GM12878 (cell line): ENCODE measurements at regions not wholly inside any gene's neighbourhood (a gene's known extent, or its start where the extent isn't known, plus 50 kb on each side); places are given as distances from the start of the nearest gene placed in this dataset.

Experiments used
- ATAC-seq: fragments of 200-7000 bp; cut with Tn5 transposase; 3 replicates; pipeline ENCODE4 v1.9.1; 2020; ENCODE audit warnings: mild to moderate bottlenecking, moderate library complexity
- BruUV-seq: library from RNA; stranded (reverse); fragments of 400-500 nt; replicated peaks from 2 replicates; lab custom pipeline; 2021; lab: Mats Ljungman, UMichigan
- CTCF ChIA-PET: fragments of 300-600 bp; sonication (Branson Sonifier 250); formaldehyde crosslinking; extraction: SDS; loops from one replicate; lab custom pipeline; 2021; ENCODE audit warnings: inconsistent platforms; lab: Yijun Ruan, JAX
- POLR2A ChIA-PET: fragments of 350-600 bp; formaldehyde crosslinking; extraction: SDS; loops from one replicate; lab custom pipeline; 2021; ENCODE audit warnings: inconsistent platforms; lab: Charles Lee
- RAD21 ChIA-PET: fragments of 300-600 bp; sonication (Branson Sonifier 250); formaldehyde crosslinking; loops from one replicate; lab custom pipeline; 2023; ENCODE audit warnings: antibody characterized with exemption; ENCODE audit not compliant: unreplicated experiment; lab: Charles Lee
- SMC1A ChIA-PET: fragments of 300-600 bp; sonication (Branson Sonifier 250); formaldehyde crosslinking; loops from one replicate; lab custom pipeline; 2023; ENCODE audit not compliant: unreplicated experiment, uncharacterized antibody; lab: Charles Lee
- DNase-seq: peaks from one replicate; pipeline ENCODE4 v3.0.0-alpha.2; 2011; ENCODE audit warnings: low read depth, low spot score
- FAIRE-seq: peaks from 3 replicates; lab custom pipeline; 2011; peaks lifted over from hg19 to GRCh38; lab: Jason Lieb, UNC
- H2AFZ ChIP-seq: 2 replicates; pipeline ENCODE4 v1.6.0; 2011; ENCODE audit warnings: low read depth, low read length, control low read depth; ENCODE audit not compliant: control insufficient read depth
- H3K27ac ChIP-seq: 2 replicates; pipeline ENCODE4 v1.5.1; 2011; ENCODE audit warnings: control low read depth; ENCODE audit not compliant: control insufficient read depth, insufficient read depth
- H3K27me3 ChIP-seq, 2 experiments: replicated peaks in 1 of 2; 2 replicates each; pipeline versions ENCODE4 v1.6.0 to v1.6.1; 2011; ENCODE audit warnings: low read length in 1 of 2; ENCODE audit not compliant: control insufficient read depth in 2 of 2, insufficient read depth in 2 of 2
- H3K36me3 ChIP-seq, 2 experiments: 2 replicates each; pipeline ENCODE4 v1.5.1; 2011; ENCODE audit warnings: low read length in 1 of 2; ENCODE audit not compliant: control insufficient read depth in 2 of 2, insufficient read depth in 2 of 2
- H3K4me1 ChIP-seq: 2 replicates; pipeline ENCODE4 v1.6.1; 2011; ENCODE audit warnings: mild to moderate bottlenecking, low read length, moderate library complexity, mixed read lengths; ENCODE audit not compliant: control insufficient read depth, insufficient read depth
- H3K4me2 ChIP-seq: 2 replicates; pipeline ENCODE4 v1.6.0; 2011; ENCODE audit warnings: control low read depth; ENCODE audit not compliant: control insufficient read depth, insufficient read depth
- H3K4me3 ChIP-seq: fragments of 200-600 bp; sonication (generic); 2 replicates; pipeline ENCODE4 v1.5.1; 2016
- H3K79me2 ChIP-seq: 2 replicates; pipeline ENCODE4 v1.6.0; 2011; ENCODE audit warnings: low read length; ENCODE audit not compliant: control insufficient read depth, insufficient read depth
- H3K9ac ChIP-seq: 2 replicates; pipeline ENCODE4 v1.8.0; 2011; ENCODE audit warnings: low read length, control low read depth, mixed read lengths; ENCODE audit not compliant: control insufficient read depth, insufficient read depth
- H3K9me3 ChIP-seq: replicated peaks from 3 replicates; pipeline ENCODE4 v1.5.1; 2011; ENCODE audit warnings: mild to moderate bottlenecking, low read length; ENCODE audit not compliant: control insufficient read depth, insufficient read depth
- H4K20me1 ChIP-seq: 2 replicates; pipeline ENCODE4 v1.6.0; 2011; ENCODE audit not compliant: control insufficient read depth, insufficient read depth
- CTCF ChIP-seq, 3 experiments: IDR thresholded peaks in 2 of 3; conservative IDR thresholded peaks in 1 of 3; 2 replicates each; pipeline ENCODE4 v1.5.1; 2011; ENCODE audit warnings: low read depth in 3 of 3, low read length in 3 of 3, mild to moderate bottlenecking in 3 of 3, control low read depth in 2 of 3, moderate library complexity in 2 of 3, inconsistent platforms in 1 of 3, mixed read lengths in 1 of 3; ENCODE audit not compliant: control insufficient read depth in 2 of 3, insufficient read depth in 1 of 3; ENCODE audit errors: extremely low read depth in 1 of 3
- DPF2 ChIP-seq: fragments of 450-650 bp; IDR thresholded peaks from 2 replicates; pipeline ENCODE4 v1.6.1; 2017; ENCODE audit warnings: mild to moderate bottlenecking
- HCFC1 ChIP-seq: fragments of 150-350 bp; IDR thresholded peaks from 2 replicates; pipeline ENCODE4 v1.6.1; 2014; ENCODE audit warnings: low read length
- MAX ChIP-seq: IDR thresholded peaks from 2 replicates; pipeline ENCODE4 v1.6.1; 2012; ENCODE audit warnings: low read depth, low read length, improper control_type of control experiment
- NBN ChIP-seq: fragments of 450-650 bp; IDR thresholded peaks from 2 replicates; pipeline ENCODE4 v1.6.1; 2016
- NR2C1 ChIP-seq: fragments of 450-650 bp; IDR thresholded peaks from 2 replicates; pipeline ENCODE4 v1.6.1; 2017; ENCODE audit warnings: antibody characterized with exemption, mild to moderate bottlenecking, moderate library complexity
- PBX3 ChIP-seq: IDR thresholded peaks from 2 replicates; pipeline ENCODE4 v1.6.1; 2011; ENCODE audit warnings: mild to moderate bottlenecking, low read depth, low read length, moderate library complexity; ENCODE audit not compliant: insufficient replicate concordance
- POLR2A ChIP-seq: IDR thresholded peaks from 2 replicates; pipeline ENCODE4 v1.6.1; 2011; ENCODE audit warnings: low read depth, mild to moderate bottlenecking, low read length
- PRDM15 ChIP-seq: fragments of 450-650 bp; formaldehyde crosslinking; IDR thresholded peaks from 2 replicates; pipeline ENCODE4 v1.4.0; 2020; ENCODE audit warnings: mild to moderate bottlenecking, moderate library complexity
- SP1 ChIP-seq: IDR thresholded peaks from one replicate; pipeline ENCODE4 v1.6.1; 2011; ENCODE audit warnings: low read depth, low read length
- SPI1 ChIP-seq: IDR thresholded peaks from 2 replicates; pipeline ENCODE4 v1.6.1; 2011; ENCODE audit warnings: low read depth, mild to moderate bottlenecking, low read length, moderate library complexity, borderline replicate concordance; ENCODE audit not compliant: insufficient read depth
- YBX1 ChIP-seq: fragments of 450-650 bp; IDR thresholded peaks from 2 replicates; pipeline ENCODE4 v1.6.1; 2016; ENCODE audit warnings: antibody characterized with exemption
- ZBED1 ChIP-seq: IDR thresholded peaks from 2 replicates; pipeline ENCODE4 v1.6.1; 2016; ENCODE audit warnings: borderline replicate concordance
- ZBTB4 ChIP-seq: fragments of 450-650 bp; formaldehyde crosslinking; IDR thresholded peaks from 2 replicates; pipeline ENCODE4 v1.4.0; 2022; ENCODE audit warnings: mild to moderate bottlenecking, moderate library complexity
- WGBS: methylation state at CpG from one replicate; pipeline ENCODE4 v1.1.6; 2016; ENCODE audit warnings: low lambda C conversion rate; ENCODE audit not compliant: insufficient replicate concordance, insufficient coverage; ENCODE audit errors: missing lambda C conversion rate; 5-methylcytosine and 5-hydroxymethylcytosine counted together
- in situ Hi-C: fragments of 300-500 bp; cut with MboI; formaldehyde crosslinking; loops from 9 replicates; pipeline ENCODE4 v1.14.3; 2018; ENCODE audit warnings: mixed read lengths
- intact Hi-C: fragments of 100-400 bp; cut with micrococcal nuclease; formaldehyde crosslinking; loops from one replicate; pipeline ENCODE4 v1.14.2; 2022; ENCODE audit not compliant: unreplicated experiment

GRCh38 chr2:16247326-16248122 lies 307.2 kb downstream of the MYCN start:
- RAD21 ChIA-PET, result interaction anchor here (0.7 kb wide), 1 partner anchor 10 kb away, joined by 3 read pairs; no protein-coding TSS in a partner anchor
- peaks cover 0 to 2% of the 10 kb centered on the region in 2 experiments; a peak in 2 of 4 replicates for H3K27me3 ChIP-seq
- in situ Hi-C loops, result no loop called here
- H3K4me3 ChIP-seq, result no peak overlapping the region
- no peak overlapping the region for H3K4me2 ChIP-seq
- H4K20me1 ChIP-seq, result no peaks in the 10 kb centered on the region
- FAIRE-seq (no peak), ATAC-seq (no peak), DNase-seq (no peak)
- no TSS peak for BruUV-seq
- intact Hi-C loops, result no loop called here
- no peaks in the 10 kb centered on the region for H3K36me3 ChIP-seq
- POLR2A ChIA-PET, result no interaction called here
- H3K27ac ChIP-seq, result no peak overlapping the region
- no peak overlapping the region for H3K9ac ChIP-seq
- 3% methylated on average over 5 of the region's 5 CpGs for WGBS
- no peak overlapping the region for H2AFZ ChIP-seq
- no peaks in the 10 kb centered on the region for H3K9me3 ChIP-seq
- SMC1A ChIA-PET, result no interaction called here
- no peaks in the 10 kb centered on the region for H3K79me2 ChIP-seq
- H3K4me1 ChIP-seq, result no peaks in the 10 kb centered on the region
- CTCF ChIA-PET, result no interaction called here
- TF ChIP-seq ZBED1 (no peak), ZBTB4 (CRISPR knock-in tag) (no peak), YBX1 (no peak), NBN (no peak), POLR2A (no peak), HCFC1 (no peak), PBX3 (no peak), SP1 (no peak), NR2C1 (no peak), DPF2 (no peak), PRDM15 (CRISPR knock-in tag) (no peak), CTCF (IDR thresholded peaks at IDR 0.05 in 2 of 3, conservative IDR thresholded peaks at IDR 0.05 in 1 of 3; ENCODE audit: control insufficient read depth in 2 of 3, extremely low read depth in 1 of 3, insufficient read depth in 1 of 3, low read depth in 3 of 3, low read length in 3 of 3) (no peak), MAX (no peak), SPI1 (no peak)
